ENCODE measurements at regions not wholly inside any gene's neighbourhood (a gene's known extent, or its start where the extent isn't known, plus 50 kb on each side); places are given as distances from the start of the nearest gene placed in this dataset.
"Not testable (repeated sequence)": the region's sequence is repeated elsewhere in the genome, so short reads cannot be mapped to it uniquely, and the experiment has no call there.

GRCh38 chr2:129802290-129802689 lies 177.2 kb upstream of the RAB6C start:
- H3K4me3 ChIP-seq (ENCODE audit: low read depth, low read length), result no peak overlapping the region
- H3K27me3 ChIP-seq, result no peaks in the 10 kb centered on the region
- TF ChIP-seq CTCF (IDR thresholded peaks at IDR 0.05; ENCODE audit: low read depth, low read length), result no peak
- no peaks in the 10 kb centered on the region for H3K36me3 ChIP-seq
- no peaks in the 10 kb centered on the region for H3K9me3 ChIP-seq
- DNase-seq, result no peak
- H3K4me1 ChIP-seq, result no peaks in the 10 kb centered on the region

GRCh38 chr2:129803032-129803431 lies 176.4 kb upstream of the RAB6C start:
- TF ChIP-seq CTCF (IDR thresholded peaks at IDR 0.05; ENCODE audit: low read depth, low read length), result no peak
- H3K4me3 ChIP-seq (ENCODE audit: low read depth, low read length), result no peak overlapping the region
- H3K36me3 ChIP-seq, result no peaks in the 10 kb centered on the region
- DNase-seq, result no peak
- H3K4me1 ChIP-seq, result no peaks in the 10 kb centered on the region
- H3K9me3 ChIP-seq, result no peaks in the 10 kb centered on the region
- no peaks in the 10 kb centered on the region for H3K27me3 ChIP-seq

- TF ChIP-seq CTCF (IDR thresholded peaks at IDR 0.05; ENCODE audit: low read depth, low read length), result no peak
- Histone ChIP-seq H3K27me3 (no peaks in the 10 kb centered on the region), H3K9me3 (no peaks in the 10 kb centered on the region), H3K4me3 (ENCODE audit: low read depth, low read length) (no peak overlapping the region), H3K4me1 (no peaks in the 10 kb centered on the region), H3K36me3 (no peaks in the 10 kb centered on the region)
- DNase-seq, result no peak
Observed at GRCh38 chr2:129803871-129804270, 175.6 kb upstream of the RAB6C start.

GRCh38 chr2:129805899-129806298 lies 173.6 kb upstream of the RAB6C start:
- H3K4me3 ChIP-seq (ENCODE audit: low read depth, low read length), result no peak overlapping the region
- H3K4me1 ChIP-seq, result no peaks in the 10 kb centered on the region
- DNase-seq, result no peak
- H3K27me3 ChIP-seq, result no peaks in the 10 kb centered on the region
- TF ChIP-seq CTCF (IDR thresholded peaks at IDR 0.05; ENCODE audit: low read depth, low read length), result no peak
- no peaks in the 10 kb centered on the region for H3K36me3 ChIP-seq
- H3K9me3 ChIP-seq, result no peaks in the 10 kb centered on the region

GRCh38 chr2:129806317-129806716 lies 173.1 kb upstream of the RAB6C start:
- Histone ChIP-seq H3K4me1 (no peaks in the 10 kb centered on the region), H3K36me3 (no peaks in the 10 kb centered on the region), H3K9me3 (no peaks in the 10 kb centered on the region), H3K27me3 (no peaks in the 10 kb centered on the region), H3K4me3 (ENCODE audit: low read depth, low read length) (no peak overlapping the region)
- DNase-seq, result no peak
- no peak for TF ChIP-seq CTCF (IDR thresholded peaks at IDR 0.05; ENCODE audit: low read depth, low read length)

- H3K4me1 ChIP-seq, result no peaks in the 10 kb centered on the region
- H3K9me3 ChIP-seq, result no peaks in the 10 kb centered on the region
- no peak overlapping the region for H3K4me3 ChIP-seq (ENCODE audit: low read depth, low read length)
- TF ChIP-seq CTCF (IDR thresholded peaks at IDR 0.05; ENCODE audit: low read depth, low read length), result no peak
- no peak for DNase-seq
- H3K27me3 ChIP-seq, result no peaks in the 10 kb centered on the region
- H3K36me3 ChIP-seq, result no peaks in the 10 kb centered on the region
Observed at GRCh38 chr2:129806990-129807389, 172.5 kb upstream of the RAB6C start.

- not testable (repeated sequence) for H3K4me3 ChIP-seq (ENCODE audit: low read depth, low read length); DNase-seq; H3K9me3 ChIP-seq; H3K36me3 ChIP-seq; H3K4me1 ChIP-seq; H3K27me3 ChIP-seq
Observed at GRCh38 chr2:129807642-129808338, 171.7 kb upstream of the RAB6C start.
